ENCODE measurements at regions not wholly inside any gene's neighbourhood (a gene's known extent, or its start where the extent isn't known, plus 50 kb on each side); places are given as distances from the start of the nearest gene placed in this dataset.
A peak's percentile ranks its signal among the peaks of the same experiment; 100 is the strongest.

- DNase-seq = no peak
These were observed 177.8 kb downstream of the OLFM4 start for GRCh38 chr13:53206455-53206854.

- DNase-seq = no peak
These were observed 178.9 kb downstream of the OLFM4 start for GRCh38 chr13:53207556-53207955.

GRCh38 chr13:53214433-53214832 is 185.8 kb downstream of the OLFM4 start:
- DNase-seq = no peak

DNA sequence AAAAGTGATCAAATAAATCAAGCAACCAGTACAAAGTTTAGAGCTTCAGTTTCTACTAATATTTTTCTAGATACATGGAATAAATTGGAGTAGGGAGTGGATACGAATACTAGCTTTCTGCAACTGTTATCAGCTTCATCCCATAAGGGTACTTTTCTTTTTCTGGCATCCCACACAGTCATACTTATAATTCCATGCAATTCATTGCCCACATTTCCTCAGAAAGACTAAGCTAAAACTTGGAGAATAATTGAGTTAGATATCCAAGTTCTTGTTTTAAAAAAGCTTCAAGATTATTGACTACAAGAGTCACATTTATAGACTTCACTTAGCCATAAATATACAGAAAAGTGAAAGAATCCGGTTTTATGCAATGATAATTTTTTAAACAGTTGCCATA is 186.9 kb downstream of the OLFM4 start:
- no peak for DNase-seq

GRCh38 chr13:53216773-53217172 is 188.2 kb downstream of the OLFM4 start:
- DNase-seq = no peak

- no peak for DNase-seq
These were observed 188.6 kb downstream of the OLFM4 start for GRCh38 chr13:53217194-53217593.

DNA sequence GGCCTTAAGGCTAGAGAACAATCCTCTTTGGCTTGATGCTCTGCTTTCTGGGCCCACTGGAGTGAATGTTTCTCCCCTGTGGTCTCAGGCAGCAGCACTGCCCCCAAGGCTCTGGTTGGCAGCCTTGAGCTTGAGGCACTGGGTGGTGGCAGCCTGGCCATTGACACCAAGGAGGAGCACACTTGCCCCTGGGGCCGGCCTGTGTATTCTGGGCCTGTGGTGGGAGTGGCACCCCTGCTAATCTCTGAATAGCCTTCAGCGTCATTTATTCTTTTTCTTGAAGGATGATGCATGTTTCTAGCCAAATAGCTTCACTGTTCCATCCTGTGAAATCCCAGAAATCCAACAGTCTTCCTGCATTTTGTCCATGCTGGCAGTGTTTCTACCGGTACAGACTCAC is 191.4 kb downstream of the OLFM4 start:
- DNase-seq = no peak

DNA sequence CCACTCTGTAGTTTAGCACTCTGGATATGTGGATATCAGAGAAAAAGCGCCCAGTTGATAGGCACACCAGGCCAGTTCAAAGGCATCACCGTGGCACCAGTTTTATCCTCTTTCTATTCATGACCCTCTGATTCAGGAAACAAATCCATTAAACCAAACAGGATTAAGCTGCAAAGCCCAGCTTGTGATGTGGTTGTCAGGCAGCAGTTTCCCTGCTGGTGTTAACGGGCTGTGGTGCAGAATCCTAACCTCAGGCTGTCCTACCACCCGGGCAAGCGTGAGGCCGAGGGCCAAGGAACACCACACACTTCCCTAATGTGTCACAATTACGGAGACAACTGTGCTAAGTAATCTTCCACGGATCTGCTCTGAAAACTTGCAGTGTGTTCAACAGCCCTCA is 209.1 kb downstream of the OLFM4 start:
- no peak for DNase-seq

DNA sequence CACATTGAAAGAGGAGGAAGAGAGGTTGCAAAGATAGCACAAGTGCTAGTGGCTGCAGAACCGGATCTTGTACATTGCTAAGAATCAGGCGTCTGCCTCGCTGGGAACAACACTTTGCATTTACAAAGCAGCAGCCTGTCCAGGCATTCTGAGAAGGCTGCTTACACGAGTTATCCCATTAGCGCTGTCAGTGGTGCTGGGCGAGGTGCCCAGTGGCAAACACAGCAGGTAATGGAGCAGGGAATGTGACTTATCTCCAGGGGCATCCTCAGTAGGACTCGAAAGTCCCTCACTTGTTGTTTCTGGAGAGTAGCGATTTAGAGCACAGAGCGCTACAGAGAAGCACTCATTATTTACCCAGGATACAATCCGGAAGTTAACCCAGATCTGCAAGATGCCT is 209.6 kb downstream of the OLFM4 start:
- DNase-seq = no peak

DNA sequence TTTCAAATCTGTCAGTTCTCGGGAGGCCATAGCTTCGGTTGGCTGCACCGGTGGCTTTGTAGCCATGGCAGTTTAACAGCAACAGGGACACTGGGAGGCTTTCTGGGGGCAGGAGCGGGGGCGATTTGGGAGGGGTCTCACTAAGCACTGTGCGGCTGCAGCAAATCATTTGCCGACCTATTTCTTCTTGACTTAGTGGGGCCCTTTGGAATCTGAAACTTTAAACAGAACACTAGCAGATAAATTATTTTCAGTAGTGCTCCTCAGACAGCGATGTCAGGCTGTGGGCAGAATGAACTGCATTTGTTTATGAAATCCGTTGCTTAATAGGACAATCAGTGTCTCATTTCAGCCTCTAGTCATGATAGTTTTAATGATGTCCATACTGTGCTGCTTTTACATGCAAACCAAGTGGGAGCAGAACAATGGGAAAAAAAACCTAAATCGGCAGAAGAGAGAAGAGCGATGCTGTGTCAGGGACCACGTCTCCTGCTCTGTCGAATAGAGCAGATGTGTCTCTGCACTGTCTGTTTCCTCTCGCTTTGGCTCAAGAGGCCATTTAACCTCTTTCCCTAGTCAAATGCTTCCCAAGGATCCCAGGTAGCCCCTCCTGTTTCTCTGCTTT is 211.9 kb downstream of the OLFM4 start:
- DNase-seq = no peak

DNA sequence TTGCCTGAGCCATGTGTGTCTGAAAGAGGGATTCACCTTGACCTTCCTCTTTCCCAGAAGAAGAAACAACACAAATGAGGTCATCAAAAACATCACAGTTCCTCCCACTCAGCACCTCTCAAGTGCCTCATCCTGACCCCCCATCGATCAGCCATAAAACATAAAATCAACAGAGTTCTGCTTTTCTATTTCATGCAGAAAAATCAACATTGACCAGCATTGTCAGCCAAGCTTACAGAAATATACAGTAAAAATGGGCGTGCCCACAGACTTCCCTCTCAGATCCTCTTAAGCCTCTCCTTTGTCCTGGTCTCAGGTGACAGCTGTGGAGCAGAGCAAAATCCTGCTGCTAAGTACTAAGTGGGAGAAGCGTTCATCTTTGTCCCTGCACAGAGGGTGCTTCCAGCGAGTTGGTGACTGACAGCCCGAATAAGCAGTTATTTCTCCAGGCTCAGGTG is 213.3 kb downstream of the OLFM4 start:
- no peak for DNase-seq

- DNase-seq = no peak
These were observed 220.6 kb downstream of the OLFM4 start for GRCh38 chr13:53249236-53249635.

DNA sequence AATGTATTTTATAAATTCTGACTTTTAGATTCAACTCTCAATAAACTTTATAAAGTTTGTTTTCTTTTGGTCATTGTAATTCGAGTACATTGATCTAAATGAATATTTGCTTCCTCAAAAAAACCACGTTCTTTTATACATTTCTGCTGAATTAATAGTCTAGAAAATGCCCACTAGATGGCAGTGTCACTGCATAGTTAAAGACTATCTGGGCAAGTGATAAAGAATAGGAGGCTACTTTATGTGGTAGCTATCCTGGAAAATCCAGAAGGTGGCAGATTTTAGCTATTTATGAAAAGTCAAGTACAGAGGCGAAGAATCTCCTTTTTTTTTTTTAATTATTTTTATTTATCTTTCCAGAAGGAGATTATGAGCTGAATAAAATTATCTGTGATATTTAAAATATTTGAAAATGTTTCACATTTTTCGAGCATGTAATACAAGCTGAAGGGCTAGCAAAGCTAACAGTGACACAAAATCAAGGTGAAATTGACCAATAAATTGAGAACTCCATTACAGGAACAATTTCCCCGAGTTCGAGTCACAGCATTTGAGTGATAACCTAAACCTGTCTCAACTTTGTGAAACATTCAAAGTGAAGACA is 221.8 kb downstream of the OLFM4 start:
- DNase-seq = peak; percentile 78

DNA sequence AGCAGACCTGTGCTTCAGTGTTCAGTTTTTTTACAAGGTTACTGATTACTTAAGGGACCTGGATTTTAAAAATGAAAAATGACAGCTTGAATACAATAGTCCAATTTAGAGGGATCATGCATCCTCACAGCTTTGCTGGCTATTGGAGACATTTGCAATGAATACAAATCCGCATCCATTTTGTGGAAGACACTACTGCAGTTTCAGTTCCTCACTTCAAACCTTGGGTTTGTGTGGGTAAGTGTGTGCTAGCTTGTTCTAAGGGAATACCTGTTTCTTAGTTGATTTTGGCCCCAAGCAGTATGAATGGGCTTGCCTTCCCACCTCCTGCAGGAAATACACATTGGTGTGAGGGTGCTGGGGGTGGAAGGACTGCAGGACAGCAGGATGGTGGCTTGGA is 222.4 kb downstream of the OLFM4 start:
- DNase-seq = no peak

DNA sequence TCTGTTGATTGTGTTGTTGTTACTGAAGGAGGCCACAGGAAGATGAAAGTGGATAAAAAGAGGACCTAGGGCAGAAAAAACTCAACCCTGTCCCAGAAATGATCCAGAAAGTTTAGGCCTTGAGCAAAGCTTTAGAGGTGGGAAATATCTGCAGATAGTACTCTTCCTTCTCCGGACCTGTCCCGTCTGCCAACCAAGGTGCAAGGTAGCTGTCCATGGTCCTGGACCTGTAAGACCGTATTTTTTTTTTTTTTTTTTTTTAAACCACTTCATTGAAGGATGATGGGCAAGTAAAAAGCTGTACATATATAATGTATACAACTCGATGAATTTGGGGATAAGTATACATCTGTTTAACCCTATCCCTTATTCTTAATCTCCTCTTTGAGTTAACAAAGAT is 225.9 kb downstream of the OLFM4 start:
- peak; percentile 22 for DNase-seq

GRCh38 chr13:53255795-53256194 is 227.2 kb downstream of the OLFM4 start:
- no peak for DNase-seq

GRCh38 chr13:53260594-53260993 is 232.0 kb downstream of the OLFM4 start:
- DNase-seq = no peak

DNA sequence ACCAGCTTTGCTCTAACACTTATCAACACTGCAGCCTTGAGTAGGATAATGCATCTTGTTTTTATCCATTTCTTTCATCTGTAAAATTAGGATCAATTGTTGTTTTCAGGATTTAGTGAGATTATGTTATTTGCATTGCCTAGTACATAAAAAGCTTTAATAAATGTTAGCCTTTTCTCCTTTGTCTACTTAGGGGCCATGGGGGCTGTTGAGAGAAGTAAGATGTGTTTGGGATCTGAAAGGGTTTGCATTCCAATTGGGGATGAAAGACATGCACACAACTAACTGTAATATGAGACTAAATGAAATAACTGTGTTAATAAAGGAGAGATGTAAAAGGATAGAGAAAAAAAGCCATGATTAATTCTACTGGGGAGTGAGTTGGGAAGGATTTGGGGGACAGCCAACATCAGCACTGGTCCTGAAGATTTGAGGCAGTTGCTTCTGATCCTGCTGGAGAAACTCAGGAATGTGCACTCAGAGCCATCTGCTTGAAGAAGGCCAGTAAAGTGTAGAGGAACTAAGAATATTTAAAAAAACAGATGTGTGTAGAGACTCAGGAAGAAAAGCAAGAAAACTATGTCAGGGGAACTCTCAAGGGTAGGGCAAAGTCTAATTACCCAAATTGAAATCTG is 236.3 kb downstream of the OLFM4 start:
- no peak for DNase-seq

GRCh38 chr13:53266757-53267156 is 238.1 kb downstream of the OLFM4 start:
- no peak for DNase-seq

DNA sequence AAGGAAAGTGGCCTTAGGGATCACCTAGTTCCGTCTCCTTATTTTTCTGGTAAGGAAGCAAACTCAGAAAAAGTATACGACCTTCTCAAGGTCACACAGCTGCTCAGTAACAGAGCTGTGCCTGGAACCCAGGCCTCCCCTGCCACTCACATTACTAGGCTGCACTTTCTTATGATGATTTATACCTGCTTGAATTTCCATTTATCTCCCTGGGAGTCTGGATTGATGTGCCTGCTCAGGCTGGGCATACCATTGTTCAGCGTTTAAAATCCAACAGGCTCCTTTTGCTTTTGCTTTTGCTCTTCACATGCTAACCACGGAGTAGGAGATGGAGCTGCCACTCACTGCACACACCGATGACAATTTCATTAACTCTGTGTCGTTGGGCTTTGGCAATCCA is 241.0 kb downstream of the OLFM4 start:
- no peak for DNase-seq

- no peak for DNase-seq
These were observed 244.3 kb downstream of the OLFM4 start for GRCh38 chr13:53272873-53273272.

- DNase-seq = no peak
These were observed 247.7 kb downstream of the OLFM4 start for GRCh38 chr13:53276265-53276664.

- DNase-seq = no peak
These were observed 253.1 kb downstream of the OLFM4 start for GRCh38 chr13:53281677-53282076.

GRCh38 chr13:53285896-53286430 is 257.4 kb downstream of the OLFM4 start:
- DNase-seq = no peak
